SU-DHL-6 (cell line): ENCODE measurements at regions not wholly inside any gene's neighbourhood (a gene's known extent, or its start where the extent isn't known, plus 50 kb on each side); places are given as distances from the start of the nearest gene placed in this dataset.

Source experiments
- H2AFZ ChIP-seq: fragments of 200-600 bp; sonication (generic); 2 replicates; pipeline ENCODE4 v1.6.1; 2014; ENCODE audit warnings: low read depth, mild to moderate bottlenecking, moderate library complexity, mixed read lengths, antibody characterized with exemption, low read length; ENCODE audit not compliant: severe bottlenecking
- H3F3A ChIP-seq: fragments of 200-600 bp; shearing (Covaris generic); 2 replicates; pipeline ENCODE4 v1.6.0; 2016; ENCODE audit warnings: antibody characterized with exemption, mild to moderate bottlenecking; ENCODE audit not compliant: insufficient read depth
- H3K27ac ChIP-seq: fragments of 200-600 bp; sonication (generic); 2 replicates; pipeline ENCODE4 v1.5.1; 2016; ENCODE audit warnings: low read depth, mild to moderate bottlenecking, low read length, moderate library complexity, mixed read lengths
- H3K27me3 ChIP-seq: fragments of 200-600 bp; sonication (generic), shearing (Covaris generic); 2 replicates; pipeline ENCODE4 v1.6.0; 2014; ENCODE audit warnings: mild to moderate bottlenecking, low read length
- H3K36me3 ChIP-seq: fragments of 200-600 bp; sonication (generic); 2 replicates; pipeline ENCODE4 v1.6.1; 2014; ENCODE audit warnings: mild to moderate bottlenecking, low read length, mixed read lengths
- H3K4me2 ChIP-seq: fragments of 300-600, 200-600 bp; shearing (Covaris generic), sonication (generic); 2 replicates; pipeline ENCODE4 v1.6.0; 2014; ENCODE audit warnings: low read length, low read depth, mild to moderate bottlenecking; ENCODE audit not compliant: poor library complexity, severe bottlenecking
- H3K4me3 ChIP-seq: fragments of 200-600 bp; sonication (generic); 2 replicates; pipeline ENCODE4 v1.5.1; 2014; ENCODE audit warnings: antibody characterized with exemption, low read length, mild to moderate bottlenecking, mixed read lengths; ENCODE audit not compliant: insufficient read depth, poor library complexity, severe bottlenecking
- H3K79me2 ChIP-seq: fragments of 200-600 bp; sonication (generic); 2 replicates; pipeline ENCODE4 v1.6.1; 2014; ENCODE audit warnings: mild to moderate bottlenecking, low read length, moderate library complexity; ENCODE audit not compliant: insufficient read depth
- H3K9ac ChIP-seq: fragments of 200-600 bp; sonication (generic); 2 replicates; pipeline ENCODE4 v1.7.0; 2014; ENCODE audit warnings: mild to moderate bottlenecking, low read length
- H3K9me2 ChIP-seq: fragments of 200-600 bp; sonication (generic); replicated peaks from 2 replicates; pipeline ENCODE4 v1.6.1; 2014; ENCODE audit warnings: low read length; ENCODE audit not compliant: insufficient read depth
- H3K9me3 ChIP-seq: fragments of 200-600 bp; sonication (generic); 2 replicates; pipeline ENCODE4 v1.6.1; 2014; ENCODE audit warnings: low read length, mixed read lengths; ENCODE audit not compliant: insufficient read depth
- H4K20me1 ChIP-seq: fragments of 200-600 bp; sonication (generic); 2 replicates; pipeline ENCODE4 v1.6.1; 2014; ENCODE audit warnings: low read depth, mild to moderate bottlenecking, antibody characterized with exemption, low read length, moderate library complexity, mixed read lengths
- CTCF ChIP-seq: fragments of 200-600 bp; sonication (generic); IDR thresholded peaks from one replicate; pipeline ENCODE4 v1.5.1; 2017; ENCODE audit warnings: antibody characterized with exemption, mild to moderate bottlenecking, low read length, moderate library complexity; ENCODE audit not compliant: insufficient read depth, poor library complexity, severe bottlenecking
- EZH2phosphoT487 ChIP-seq: fragments of 200-600 bp; sonication (generic), shearing (Covaris generic); conservative IDR thresholded peaks from 2 replicates; pipeline ENCODE4 v1.6.1; 2018; ENCODE audit warnings: mild to moderate bottlenecking, antibody characterized with exemption, low read length, moderate library complexity, mixed read lengths

DNA sequence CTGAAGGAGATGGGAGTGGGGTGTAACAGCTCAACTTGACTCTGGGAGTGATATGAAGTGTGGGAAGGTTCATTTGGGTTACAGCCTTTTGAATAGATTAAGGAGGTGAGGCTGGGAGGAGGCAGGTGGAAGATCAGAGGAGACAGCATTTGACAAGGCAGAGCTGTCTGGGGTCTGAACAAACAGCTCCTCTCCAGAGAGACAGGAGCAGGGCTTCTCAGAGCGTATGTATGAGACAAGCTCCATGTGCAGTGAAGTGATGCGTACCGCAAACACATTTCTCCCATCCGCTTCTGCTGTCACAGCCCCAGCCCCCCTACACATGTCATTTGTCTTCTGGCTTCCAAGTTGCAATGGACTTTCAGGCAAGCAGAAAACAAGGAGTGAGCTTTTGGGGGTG is 137.1 kb upstream of the E2F8 start:
- Histone ChIP-seq H3K4me2 (no peak overlapping the region), H3K9ac (no peak overlapping the region), H3K9me2 (no peaks in the 10 kb centered on the region), H3K4me3 (no peak overlapping the region), H3K9me3 (no peaks in the 10 kb centered on the region), H3K27ac (no peak overlapping the region), H4K20me1 (no peaks in the 10 kb centered on the region), H3K27me3 (no peaks in the 10 kb centered on the region), H3K79me2 (no peaks in the 10 kb centered on the region), H3K36me3 (no peaks in the 10 kb centered on the region), H3F3A (no peaks in the 10 kb centered on the region), H2AFZ (no peak overlapping the region)
- TF ChIP-seq CTCF (no peak), EZH2phosphoT487 (no peak)

- Histone ChIP-seq H3K4me2 (no peak overlapping the region), H3K79me2 (no peaks in the 10 kb centered on the region), H3K36me3 (no peaks in the 10 kb centered on the region), H3K9me3 (no peaks in the 10 kb centered on the region), H2AFZ (no peak overlapping the region), H3K4me3 (no peak overlapping the region), H4K20me1 (no peaks in the 10 kb centered on the region), H3K9me2 (no peaks in the 10 kb centered on the region), H3K9ac (no peak overlapping the region), H3K27ac (no peak overlapping the region), H3F3A (no peaks in the 10 kb centered on the region), H3K27me3 (no peaks in the 10 kb centered on the region)
- TF ChIP-seq EZH2phosphoT487, result no peak
- TF ChIP-seq CTCF, result no peak
These were observed 134.7 kb upstream of the E2F8 start for GRCh38 chr11:19375440-19375839.

DNA sequence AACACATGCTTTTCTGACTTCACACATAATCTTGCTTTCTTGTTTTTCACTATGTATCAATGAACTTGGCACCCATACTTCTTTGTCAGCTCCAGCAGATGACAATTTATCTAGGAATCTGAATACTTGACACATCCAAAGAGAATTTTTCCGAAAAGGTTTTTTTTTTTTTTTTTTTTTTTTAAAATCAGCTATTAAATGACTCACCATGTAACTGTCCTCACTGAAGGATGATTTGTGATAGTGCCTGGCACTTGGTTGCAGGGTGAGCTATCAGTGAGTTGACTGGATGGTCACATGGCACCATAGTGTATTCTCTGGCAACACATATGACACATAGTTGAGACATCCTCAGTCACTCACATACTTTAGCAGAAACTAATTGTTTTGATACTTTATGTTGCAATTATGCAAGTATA is 133.4 kb upstream of the E2F8 start:
- no peaks in the 10 kb centered on the region for H3F3A ChIP-seq
- H3K4me3 ChIP-seq, result no peak overlapping the region
- H3K79me2 ChIP-seq, result no peaks in the 10 kb centered on the region
- no peaks in the 10 kb centered on the region for H3K9me2 ChIP-seq
- TF ChIP-seq CTCF (no peak), EZH2phosphoT487 (no peak)
- no peak overlapping the region for H3K9ac ChIP-seq
- H3K4me2 ChIP-seq, result no peak overlapping the region
- H3K27ac ChIP-seq, result no peak overlapping the region
- no peak overlapping the region for H2AFZ ChIP-seq
- no peaks in the 10 kb centered on the region for H3K9me3 ChIP-seq
- no peaks in the 10 kb centered on the region for H3K27me3 ChIP-seq
- no peaks in the 10 kb centered on the region for H4K20me1 ChIP-seq
- no peaks in the 10 kb centered on the region for H3K36me3 ChIP-seq

DNA sequence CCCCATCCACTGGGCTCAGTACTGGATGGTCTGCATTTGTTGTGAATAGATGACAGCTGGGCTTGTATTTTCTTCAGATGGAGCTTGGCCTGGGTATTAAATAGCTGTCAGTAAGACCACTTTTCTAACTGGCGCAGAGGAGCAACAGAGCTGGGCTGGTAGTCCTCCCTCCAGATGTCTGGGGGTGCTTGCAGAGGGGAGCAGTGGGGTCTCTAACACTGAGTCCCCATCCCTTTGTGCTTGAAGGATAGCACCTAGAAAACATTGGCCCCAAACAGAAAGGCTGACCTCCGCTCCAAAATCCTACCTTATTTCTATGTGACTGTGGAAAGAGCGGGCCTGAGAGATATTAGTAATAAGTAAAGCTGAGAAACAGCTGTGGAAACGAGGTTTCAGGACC is 131.6 kb upstream of the E2F8 start:
- H3K4me3 ChIP-seq, result no peak overlapping the region
- H3K9ac ChIP-seq, result no peak overlapping the region
- H3K36me3 ChIP-seq, result no peaks in the 10 kb centered on the region
- no peaks in the 10 kb centered on the region for H3K27me3 ChIP-seq
- no peak overlapping the region for H3K27ac ChIP-seq
- no peaks in the 10 kb centered on the region for H3F3A ChIP-seq
- H2AFZ ChIP-seq, result no peak overlapping the region
- TF ChIP-seq EZH2phosphoT487, result no peak
- TF ChIP-seq CTCF, result no peak
- H3K4me2 ChIP-seq, result no peak overlapping the region
- no peaks in the 10 kb centered on the region for H3K79me2 ChIP-seq
- H4K20me1 ChIP-seq, result no peaks in the 10 kb centered on the region
- H3K9me3 ChIP-seq, result no peaks in the 10 kb centered on the region
- H3K9me2 ChIP-seq, result no peaks in the 10 kb centered on the region
